HEK293 (cell line): ENCODE measurements at regions not wholly inside any gene's neighbourhood (a gene's known extent, or its start where the extent isn't known, plus 50 kb on each side); places are given as distances from the start of the nearest gene placed in this dataset.

Experiments used
- CTCF ChIA-PET: fragments of 350-600 bp; formaldehyde crosslinking; extraction: SDS; loops from one replicate; lab custom pipeline; 2021; ENCODE audit warnings: antibody characterized with exemption; lab: Yijun Ruan, JAX
- POLR2A ChIA-PET: fragments of 300-600 bp; formaldehyde crosslinking; extraction: SDS; loops from one replicate; lab custom pipeline; 2020; ENCODE audit warnings: antibody characterized with exemption, inconsistent platforms; lab: Yijun Ruan, JAX
- H3K27ac ChIP-seq: fragments of 200-500 bp; sonication (Bioruptor generic); 2 replicates; pipeline ENCODE4 v1.5.1; 2014; ENCODE audit warnings: low read depth, low read length, control low read depth, inconsistent platforms; ENCODE audit errors: extremely low read depth
- H3K36me3 ChIP-seq, 2 experiments: fragments of 200-500 bp in 1 of 2; sonication (Bioruptor generic) in 1 of 2; 1 replicate in 1 of 2; 2 replicates in 1 of 2; pipeline ENCODE4 v1.5.1; 2014 to 2017; ENCODE audit warnings: inconsistent platforms in 2 of 2, low read length in 2 of 2; ENCODE audit not compliant: control insufficient read depth in 2 of 2, insufficient read depth in 1 of 2
- H3K4me1 ChIP-seq: fragments of 200-500 bp; sonication (Bioruptor generic); 2 replicates; pipeline ENCODE4 v1.5.1; 2014; ENCODE audit warnings: mild to moderate bottlenecking, low read length, inconsistent platforms; ENCODE audit not compliant: control insufficient read depth, insufficient read depth
- H3K4me3 ChIP-seq: 2 replicates; pipeline ENCODE4 v1.5.1; 2011; ENCODE audit warnings: low read depth, mild to moderate bottlenecking, control low read depth, low read length, moderate library complexity
- H3K9me3 ChIP-seq: fragments of 200-500 bp; sonication (Bioruptor generic); 2 replicates; pipeline ENCODE4 v1.5.1; 2014; ENCODE audit warnings: low read depth, low read length, inconsistent platforms; ENCODE audit not compliant: control insufficient read depth, insufficient read depth
- GFI1B ChIP-seq: fragments of 450-650 bp; formaldehyde crosslinking; IDR thresholded peaks from 2 replicates; pipeline ENCODE4 v1.5.1; 2016; ENCODE audit warnings: missing biosample characterization, missing genetic modification characterization
- GLIS1 ChIP-seq: fragments of 450-650 bp; formaldehyde crosslinking; IDR thresholded peaks from 2 replicates; pipeline ENCODE4 v1.5.1; 2016; ENCODE audit warnings: missing biosample characterization, missing genetic modification characterization
- MEIS1 ChIP-seq: sonication (generic); formaldehyde crosslinking; IDR thresholded peaks from 2 replicates; pipeline ENCODE4 v1.8.1; 2022; ENCODE audit warnings: missing genetic modification reagents, mild to moderate bottlenecking, borderline replicate concordance
- PRDM1 ChIP-seq: fragments of 450-650 bp; formaldehyde crosslinking; IDR thresholded peaks from 2 replicates; pipeline ENCODE4; 2016; ENCODE audit warnings: missing biosample characterization, missing genetic modification characterization
- SP2 ChIP-seq: fragments of 450-650 bp; formaldehyde crosslinking; IDR thresholded peaks from 2 replicates; pipeline ENCODE4 v1.5.1; 2016; ENCODE audit warnings: missing biosample characterization, missing genetic modification characterization
- ZFHX2 ChIP-seq: fragments of 450-650 bp; formaldehyde crosslinking; conservative IDR thresholded peaks from 2 replicates; pipeline ENCODE4 v1.5.1; 2016; ENCODE audit warnings: missing biosample characterization, missing genetic modification characterization
- ZNF239 ChIP-seq: fragments of 450-650 bp; formaldehyde crosslinking; IDR thresholded peaks from 2 replicates; pipeline ENCODE4 v1.5.1; 2016; ENCODE audit warnings: missing biosample characterization, missing genetic modification characterization
- ZNF24 ChIP-seq: fragments of 450-650 bp; formaldehyde crosslinking; IDR thresholded peaks from 2 replicates; pipeline ENCODE4 v1.5.1; 2016; ENCODE audit warnings: missing biosample characterization, missing genetic modification characterization
- ZNF311 ChIP-seq: fragments of 450-650 bp; formaldehyde crosslinking; IDR thresholded peaks from 2 replicates; pipeline ENCODE4 v1.5.1; 2017; ENCODE audit warnings: missing biosample characterization, missing genetic modification characterization, borderline replicate concordance
- ZNF391 ChIP-seq: fragments of 450-650 bp; formaldehyde crosslinking; IDR thresholded peaks from 2 replicates; pipeline ENCODE4 v1.5.1; 2016; ENCODE audit warnings: low read depth, missing biosample characterization, missing genetic modification characterization, borderline replicate concordance
- ZNF433 ChIP-seq: fragments of 450-650 bp; formaldehyde crosslinking; IDR thresholded peaks from 2 replicates; pipeline ENCODE4 v1.5.1; 2016; ENCODE audit warnings: missing biosample characterization, missing genetic modification characterization, low read depth
- ZNF501 ChIP-seq: fragments of 450-650 bp; formaldehyde crosslinking; IDR thresholded peaks from 2 replicates; pipeline ENCODE4 v1.5.1; 2016; ENCODE audit warnings: missing biosample characterization, missing genetic modification characterization
- ZNF549 ChIP-seq: fragments of 450-650 bp; IDR thresholded peaks from 2 replicates; pipeline ENCODE4 v1.5.1; 2018; ENCODE audit warnings: missing biosample characterization, missing genetic modification characterization, mild to moderate bottlenecking, inconsistent platforms, moderate library complexity
- ZNF558 ChIP-seq: fragments of 450-650 bp; formaldehyde crosslinking; IDR thresholded peaks from 2 replicates; pipeline ENCODE4 v1.5.1; 2016; ENCODE audit warnings: missing biosample characterization, missing genetic modification characterization
- ZNF623 ChIP-seq: fragments of 450-650 bp; formaldehyde crosslinking; IDR thresholded peaks from 2 replicates; pipeline ENCODE4 v1.5.1; 2016; ENCODE audit warnings: missing biosample characterization, missing genetic modification characterization
- ZNF660 ChIP-seq: fragments of 450-650 bp; IDR thresholded peaks from 2 replicates; pipeline ENCODE4 v1.5.1; 2018; ENCODE audit warnings: missing biosample characterization, mild to moderate bottlenecking, missing genetic modification characterization
- ZNF677 ChIP-seq: fragments of 450-650 bp; IDR thresholded peaks from 2 replicates; pipeline ENCODE4 v1.5.0; 2018; ENCODE audit warnings: missing biosample characterization, mild to moderate bottlenecking, missing genetic modification characterization, moderate library complexity
- ZNF701 ChIP-seq: fragments of 450-650 bp; formaldehyde crosslinking; IDR thresholded peaks from 2 replicates; pipeline ENCODE4 v1.5.1; 2016; ENCODE audit warnings: missing biosample characterization, missing genetic modification characterization
- ZNF76 ChIP-seq: fragments of 450-650 bp; formaldehyde crosslinking; IDR thresholded peaks from 2 replicates; pipeline ENCODE4; 2016; ENCODE audit warnings: low read depth, missing biosample characterization, missing genetic modification characterization, borderline replicate concordance
- ZXDB ChIP-seq: fragments of 450-650 bp; formaldehyde crosslinking; IDR thresholded peaks from 2 replicates; pipeline ENCODE4 v1.5.1; 2016; ENCODE audit warnings: missing biosample characterization, missing genetic modification characterization
- TF ChIP-seq, protein P1 (sequence below): fragments of 450-650 bp; formaldehyde crosslinking; optimal IDR thresholded peaks from 2 replicates; pipeline ENCODE3; 2016; ENCODE audit warnings: missing biosample characterization, mild to moderate bottlenecking, missing genetic modification characterization
- TF ChIP-seq, protein P2 (sequence below): fragments of 450-650 bp; formaldehyde crosslinking; IDR thresholded peaks from 2 replicates; pipeline ENCODE4 v1.5.1; 2017; ENCODE audit warnings: missing biosample characterization, missing genetic modification characterization
- TF ChIP-seq, protein P3 (sequence below): fragments of 450-650 bp; formaldehyde crosslinking; IDR thresholded peaks from 2 replicates; pipeline ENCODE4 v1.5.1; 2016; ENCODE audit warnings: missing biosample characterization, missing genetic modification characterization, low read depth
- TF ChIP-seq, protein P4 (sequence below): fragments of 450-650 bp; formaldehyde crosslinking; IDR thresholded peaks from 2 replicates; pipeline ENCODE4 v1.5.1; 2016; ENCODE audit warnings: missing biosample characterization, missing genetic modification characterization
- TF ChIP-seq, protein P5 (sequence below): fragments of 450-650 bp; formaldehyde crosslinking; IDR thresholded peaks from 2 replicates; pipeline ENCODE4 v1.5.1; 2016; ENCODE audit warnings: missing biosample characterization, missing genetic modification characterization
- TF ChIP-seq, protein P6 (sequence below): fragments of 450-650 bp; IDR thresholded peaks from 2 replicates; pipeline ENCODE4 v1.5.1; 2018; ENCODE audit warnings: missing biosample characterization, missing genetic modification characterization
- TF ChIP-seq, protein P7 (sequence below): fragments of 450-650 bp; formaldehyde crosslinking; IDR thresholded peaks from 2 replicates; pipeline ENCODE4 v1.5.1; 2016; ENCODE audit warnings: missing biosample characterization, missing genetic modification characterization

DNA sequence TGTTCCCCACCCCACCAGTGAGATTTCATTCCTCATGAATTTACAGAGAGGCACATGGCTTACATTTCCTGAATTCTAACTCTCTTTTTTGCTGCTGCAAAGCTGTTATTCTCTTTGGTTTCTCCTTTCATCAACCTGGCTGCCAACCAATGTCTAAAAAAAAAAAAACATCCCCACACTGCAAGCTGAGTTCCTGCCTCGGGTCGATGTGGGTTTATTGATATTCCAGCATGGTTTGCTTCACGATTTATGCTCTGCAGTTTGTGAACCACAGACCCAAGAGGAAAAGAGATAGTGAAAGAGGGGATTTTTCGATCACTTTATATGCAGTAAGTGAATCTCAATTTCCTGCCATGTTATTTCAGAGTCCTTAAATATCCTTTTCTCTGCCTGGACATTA, 363.6 kb downstream of the LPIN1 start:
- H3K4me3 ChIP-seq, result no peak overlapping the region
- H3K36me3 ChIP-seq, result no peaks in the 10 kb centered on the region
- no peaks in the 10 kb centered on the region for H3K9me3 ChIP-seq
- no peaks in the 10 kb centered on the region for H3K4me1 ChIP-seq
- H3K27ac ChIP-seq, result no peak overlapping the region
- ChIA-PET POLR2A (no interaction called here), CTCF (no interaction called here)
- no peak for TF ChIP-seq ZNF433
- TF ChIP-seq, protein P1, sequence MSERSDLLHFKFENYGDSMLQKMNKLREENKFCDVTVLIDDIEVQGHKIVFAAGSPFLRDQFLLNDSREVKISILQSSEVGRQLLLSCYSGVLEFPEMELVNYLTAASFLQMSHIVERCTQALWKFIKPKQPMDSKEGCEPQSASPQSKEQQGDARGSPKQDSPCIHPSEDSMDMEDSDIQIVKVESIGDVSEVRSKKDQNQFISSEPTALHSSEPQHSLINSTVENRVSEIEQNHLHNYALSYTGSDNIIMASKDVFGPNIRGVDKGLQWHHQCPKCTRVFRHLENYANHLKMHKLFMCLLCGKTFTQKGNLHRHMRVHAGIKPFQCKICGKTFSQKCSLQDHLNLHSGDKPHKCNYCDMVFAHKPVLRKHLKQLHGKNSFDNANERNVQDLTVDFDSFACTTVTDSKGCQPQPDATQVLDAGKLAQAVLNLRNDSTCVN (tag by site-specific recombination), result no peak
- TF ChIP-seq ZNF24 (tag by site-specific recombination), result no peak
- no peak for TF ChIP-seq PRDM1 (tag by site-specific recombination)
- no peak for TF ChIP-seq ZNF558
- TF ChIP-seq ZNF501 (tag by site-specific recombination), result no peak
- no peak for TF ChIP-seq ZNF311
- TF ChIP-seq GFI1B (tag by site-specific recombination), result no peak
- TF ChIP-seq ZFHX2 (tag by site-specific recombination), result no peak
- TF ChIP-seq, all 188 proteins: peak for 0

DNA sequence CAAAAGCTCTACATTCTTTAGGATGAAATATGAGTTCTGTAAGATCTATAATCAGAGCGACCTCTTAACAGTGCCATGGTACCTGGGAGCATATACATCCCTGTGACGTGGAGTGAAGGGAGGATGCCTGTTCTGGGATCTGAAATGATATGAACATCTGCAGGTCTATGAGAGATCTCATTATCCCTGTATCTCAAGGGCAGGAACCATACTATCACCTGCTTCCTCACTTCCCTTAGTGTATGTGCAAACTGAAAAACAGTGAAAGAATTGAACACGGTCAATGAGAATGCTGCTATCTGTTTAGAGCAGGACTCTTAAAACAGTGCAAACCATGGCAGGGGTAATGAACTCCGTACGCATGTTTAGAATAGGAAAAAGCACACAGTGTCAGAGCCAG, 364.0 kb downstream of the LPIN1 start:
- Histone ChIP-seq H3K4me1 (no peaks in the 10 kb centered on the region), H3K9me3 (no peaks in the 10 kb centered on the region), H3K27ac (no peak overlapping the region), H3K4me3 (no peak overlapping the region), H3K36me3 (no peaks in the 10 kb centered on the region)
- ChIA-PET POLR2A (no interaction called here), CTCF (no interaction called here)
- no peak for TF ChIP-seq ZNF677
- TF ChIP-seq, protein P2, sequence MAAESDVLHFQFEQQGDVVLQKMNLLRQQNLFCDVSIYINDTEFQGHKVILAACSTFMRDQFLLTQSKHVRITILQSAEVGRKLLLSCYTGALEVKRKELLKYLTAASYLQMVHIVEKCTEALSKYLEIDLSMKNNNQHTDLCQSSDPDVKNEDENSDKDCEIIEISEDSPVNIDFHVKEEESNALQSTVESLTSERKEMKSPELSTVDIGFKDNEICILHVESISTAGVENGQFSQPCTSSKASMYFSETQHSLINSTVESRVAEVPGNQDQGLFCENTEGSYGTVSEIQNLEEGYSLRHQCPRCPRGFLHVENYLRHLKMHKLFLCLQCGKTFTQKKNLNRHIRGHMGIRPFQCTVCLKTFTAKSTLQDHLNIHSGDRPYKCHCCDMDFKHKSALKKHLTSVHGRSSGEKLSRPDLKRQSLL (tag by site-specific recombination), result no peak
- TF ChIP-seq, protein P3, sequence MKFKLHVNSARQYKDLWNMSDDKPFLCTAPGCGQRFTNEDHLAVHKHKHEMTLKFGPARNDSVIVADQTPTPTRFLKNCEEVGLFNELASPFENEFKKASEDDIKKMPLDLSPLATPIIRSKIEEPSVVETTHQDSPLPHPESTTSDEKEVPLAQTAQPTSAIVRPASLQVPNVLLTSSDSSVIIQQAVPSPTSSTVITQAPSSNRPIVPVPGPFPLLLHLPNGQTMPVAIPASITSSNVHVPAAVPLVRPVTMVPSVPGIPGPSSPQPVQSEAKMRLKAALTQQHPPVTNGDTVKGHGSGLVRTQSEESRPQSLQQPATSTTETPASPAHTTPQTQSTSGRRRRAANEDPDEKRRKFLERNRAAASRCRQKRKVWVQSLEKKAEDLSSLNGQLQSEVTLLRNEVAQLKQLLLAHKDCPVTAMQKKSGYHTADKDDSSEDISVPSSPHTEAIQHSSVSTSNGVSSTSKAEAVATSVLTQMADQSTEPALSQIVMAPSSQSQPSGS, result no peak
- TF ChIP-seq ZNF239 (tag by site-specific recombination), result no peak
- no peak for TF ChIP-seq GLIS1 (tag by site-specific recombination)
- TF ChIP-seq ZNF391 (tag by site-specific recombination), result no peak
- TF ChIP-seq ZNF701 (tag by site-specific recombination), result no peak
- TF ChIP-seq, protein P4, sequence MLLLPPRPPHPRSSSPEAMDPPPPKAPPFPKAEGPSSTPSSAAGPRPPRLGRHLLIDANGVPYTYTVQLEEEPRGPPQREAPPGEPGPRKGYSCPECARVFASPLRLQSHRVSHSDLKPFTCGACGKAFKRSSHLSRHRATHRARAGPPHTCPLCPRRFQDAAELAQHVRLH (tag by site-specific recombination), result no peak
- TF ChIP-seq, protein P5, sequence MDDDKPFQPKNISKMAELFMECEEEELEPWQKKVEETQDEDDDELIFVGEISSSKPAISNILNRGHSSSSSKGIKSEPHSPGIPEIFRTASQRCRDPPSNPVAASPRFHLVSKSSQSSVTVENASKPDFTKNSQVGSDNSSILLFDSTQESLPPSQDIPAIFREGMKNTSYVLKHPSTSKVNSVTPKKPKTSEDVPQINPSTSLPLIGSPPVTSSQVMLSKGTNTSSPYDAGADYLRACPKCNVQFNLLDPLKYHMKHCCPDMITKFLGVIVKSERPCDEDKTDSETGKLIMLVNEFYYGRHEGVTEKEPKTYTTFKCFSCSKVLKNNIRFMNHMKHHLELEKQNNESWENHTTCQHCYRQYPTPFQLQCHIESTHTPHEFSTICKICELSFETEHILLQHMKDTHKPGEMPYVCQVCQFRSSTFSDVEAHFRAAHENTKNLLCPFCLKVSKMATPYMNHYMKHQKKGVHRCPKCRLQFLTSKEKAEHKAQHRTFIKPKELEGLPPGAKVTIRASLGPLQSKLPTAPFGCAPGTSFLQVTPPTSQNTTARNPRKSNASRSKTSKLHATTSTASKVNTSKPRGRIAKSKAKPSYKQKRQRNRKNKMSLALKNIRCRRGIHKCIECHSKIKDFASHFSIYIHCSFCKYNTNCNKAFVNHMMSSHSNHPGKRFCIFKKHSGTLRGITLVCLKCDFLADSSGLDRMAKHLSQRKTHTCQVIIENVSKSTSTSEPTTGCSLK (tag by site-specific recombination), result no peak
- no peak for TF ChIP-seq MEIS1 (CRISPR knock-in tag)
- TF ChIP-seq ZNF623, result no peak
- TF ChIP-seq ZNF660 (tag by site-specific recombination), result no peak
- TF ChIP-seq ZXDB (tag by site-specific recombination), result no peak
- TF ChIP-seq ZNF76 (tag by site-specific recombination), result no peak
- TF ChIP-seq, protein P6, sequence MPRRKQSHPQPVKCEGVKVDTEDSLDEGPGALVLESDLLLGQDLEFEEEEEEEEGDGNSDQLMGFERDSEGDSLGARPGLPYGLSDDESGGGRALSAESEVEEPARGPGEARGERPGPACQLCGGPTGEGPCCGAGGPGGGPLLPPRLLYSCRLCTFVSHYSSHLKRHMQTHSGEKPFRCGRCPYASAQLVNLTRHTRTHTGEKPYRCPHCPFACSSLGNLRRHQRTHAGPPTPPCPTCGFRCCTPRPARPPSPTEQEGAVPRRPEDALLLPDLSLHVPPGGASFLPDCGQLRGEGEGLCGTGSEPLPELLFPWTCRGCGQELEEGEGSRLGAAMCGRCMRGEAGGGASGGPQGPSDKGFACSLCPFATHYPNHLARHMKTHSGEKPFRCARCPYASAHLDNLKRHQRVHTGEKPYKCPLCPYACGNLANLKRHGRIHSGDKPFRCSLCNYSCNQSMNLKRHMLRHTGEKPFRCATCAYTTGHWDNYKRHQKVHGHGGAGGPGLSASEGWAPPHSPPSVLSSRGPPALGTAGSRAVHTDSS, result no peak
- no peak for TF ChIP-seq ZNF549 (tag by site-specific recombination)
- no peak for TF ChIP-seq SP2 (tag by site-specific recombination)
- TF ChIP-seq, protein P7, sequence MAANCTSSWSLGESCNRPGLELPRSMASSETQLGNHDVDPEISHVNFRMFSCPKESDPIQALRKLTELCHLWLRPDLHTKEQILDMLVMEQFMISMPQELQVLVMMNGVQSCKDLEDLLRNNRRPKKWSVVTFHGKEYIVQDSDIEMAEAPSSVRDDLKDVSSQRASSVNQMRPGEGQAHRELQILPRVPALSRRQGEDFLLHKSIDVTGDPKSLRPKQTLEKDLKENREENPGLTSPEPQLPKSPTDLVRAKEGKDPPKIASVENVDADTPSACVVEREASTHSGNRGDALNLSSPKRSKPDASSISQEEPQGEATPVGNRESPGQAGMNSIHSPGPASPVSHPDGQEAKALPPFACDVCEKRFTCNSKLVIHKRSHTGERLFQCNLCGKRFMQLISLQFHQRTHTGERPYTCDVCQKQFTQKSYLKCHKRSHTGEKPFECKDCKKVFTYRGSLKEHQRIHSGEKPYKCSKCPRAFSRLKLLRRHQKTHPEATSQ, result no peak
